MM.1S (cell line): ENCODE measurements at regions not wholly inside any gene's neighbourhood (a gene's known extent, or its start where the extent isn't known, plus 50 kb on each side); places are given as distances from the start of the nearest gene placed in this dataset.

Source experiments
- DNase-seq: peaks from one replicate; pipeline ENCODE4 v3.0.0-alpha.2; 2015
- H2AFZ ChIP-seq: fragments of 300-600 bp; sonication (generic); 2 replicates; pipeline ENCODE4 v1.6.0; 2016; ENCODE audit warnings: antibody characterized with exemption, low read length
- H3F3A ChIP-seq: fragments of 300-600 bp; sonication (generic); 2 replicates; pipeline ENCODE4 v1.6.1; 2016; ENCODE audit warnings: mild to moderate bottlenecking, antibody characterized with exemption, low read length, moderate library complexity, mixed read lengths; ENCODE audit not compliant: insufficient read depth
- H3K27ac ChIP-seq: fragments of 300-600 bp; sonication (generic); 2 replicates; pipeline ENCODE4 v1.5.1; 2016; ENCODE audit warnings: mild to moderate bottlenecking, low read length
- H3K27me3 ChIP-seq: fragments of 300-600 bp; sonication (generic); replicated peaks from 2 replicates; pipeline ENCODE4 v1.6.0; 2016; ENCODE audit warnings: low read length; ENCODE audit not compliant: insufficient read depth
- H3K36me3 ChIP-seq: fragments of 300-600 bp; sonication (generic); replicated peaks from 2 replicates; pipeline ENCODE4 v1.6.1; 2016; ENCODE audit warnings: mild to moderate bottlenecking, low read length, mixed read lengths; ENCODE audit not compliant: insufficient read depth
- H3K4me1 ChIP-seq: fragments of 300-600 bp; sonication (generic); 2 replicates; pipeline ENCODE4 v1.6.1; 2016; ENCODE audit warnings: low read length, mixed read lengths
- H3K4me2 ChIP-seq: fragments of 300-600 bp; sonication (generic); 2 replicates; pipeline ENCODE4 v1.6.0; 2016; ENCODE audit warnings: low read depth, low read length
- H3K4me3 ChIP-seq: fragments of 300-600 bp; sonication (generic); 2 replicates; pipeline ENCODE4 v1.5.1; 2016; ENCODE audit warnings: low read length, mixed read lengths
- H3K79me2 ChIP-seq: fragments of 300-600 bp; sonication (generic); 2 replicates; pipeline ENCODE4 v1.6.1; 2016; ENCODE audit warnings: mixed run types, low read length, mixed read lengths
- H3K9ac ChIP-seq: fragments of 300-600 bp; sonication (generic); 2 replicates; pipeline ENCODE4 v1.6.1; 2016; ENCODE audit warnings: low read length, mixed read lengths
- H3K9me2 ChIP-seq: fragments of 300-600 bp; sonication (generic); replicated peaks from 2 replicates; pipeline ENCODE4 v1.6.1; 2016; ENCODE audit warnings: mild to moderate bottlenecking, low read length, mixed read lengths; ENCODE audit not compliant: insufficient read depth
- H3K9me3 ChIP-seq: fragments of 300-600 bp; sonication (generic); replicated peaks from 2 replicates; pipeline ENCODE4 v1.6.1; 2016; ENCODE audit warnings: mild to moderate bottlenecking, low read length, mixed read lengths; ENCODE audit not compliant: insufficient read depth
- H4K20me1 ChIP-seq: fragments of 300-600 bp; sonication (generic); 2 replicates; pipeline ENCODE4 v1.6.1; 2016; ENCODE audit warnings: mild to moderate bottlenecking, low read length, moderate library complexity, mixed read lengths; ENCODE audit not compliant: insufficient read depth
- CTCF ChIP-seq: fragments of 300-600 bp; sonication (generic); IDR thresholded peaks from 2 replicates; pipeline ENCODE4 v1.5.1; 2016; ENCODE audit warnings: antibody characterized with exemption, low read length, mixed read lengths
- EZH2 ChIP-seq: fragments of 300-600 bp; sonication (generic); optimal IDR thresholded peaks from 2 replicates; pipeline ENCODE3; 2017; ENCODE audit warnings: low read depth, mild to moderate bottlenecking, antibody characterized with exemption, low read length, mixed read lengths
- EZH2phosphoT487 ChIP-seq: fragments of 300-600 bp; sonication (generic); IDR thresholded peaks from 2 replicates; pipeline ENCODE4 v1.6.1; 2018; ENCODE audit warnings: antibody characterized with exemption, low read length

- Histone ChIP-seq H3K9ac (no peak overlapping the region), H4K20me1 (no peaks in the 10 kb centered on the region), H3K36me3 (no peaks in the 10 kb centered on the region), H3K9me3 (no peaks in the 10 kb centered on the region), H3K27ac (no peak overlapping the region), H2AFZ (no peak overlapping the region), H3F3A (no peaks in the 10 kb centered on the region), H3K4me2 (no peak overlapping the region), H3K27me3 (no peaks in the 10 kb centered on the region), H3K9me2 (no peaks in the 10 kb centered on the region), H3K4me3 (no peak overlapping the region), H3K4me1 (no peaks in the 10 kb centered on the region), H3K79me2 (no peaks in the 10 kb centered on the region)
- DNase-seq, result no peak
- TF ChIP-seq EZH2, result no peak
- no peak for TF ChIP-seq EZH2phosphoT487
- no peak for TF ChIP-seq CTCF
Measured at GRCh38 chr14:43479596-43480195, 1027.4 kb downstream of the FSCB start.

- no peak for TF ChIP-seq CTCF
- no peak for TF ChIP-seq EZH2phosphoT487
- no peak for TF ChIP-seq EZH2
- Histone ChIP-seq H3K4me1 (no peaks in the 10 kb centered on the region), H3K9me3 (no peaks in the 10 kb centered on the region), H4K20me1 (no peaks in the 10 kb centered on the region), H3K4me2 (no peak overlapping the region), H3K27ac (no peak overlapping the region), H3K9ac (no peak overlapping the region), H3F3A (no peaks in the 10 kb centered on the region), H3K36me3 (no peaks in the 10 kb centered on the region), H3K9me2 (no peaks in the 10 kb centered on the region), H3K27me3 (no peaks in the 10 kb centered on the region), H2AFZ (no peak overlapping the region), H3K4me3 (no peak overlapping the region), H3K79me2 (no peaks in the 10 kb centered on the region)
- DNase-seq, result no peak
Measured at GRCh38 chr14:43476822-43477221, 1030.3 kb downstream of the FSCB start.

GRCh38 chr14:43475757-43476156 lies 1031.3 kb downstream of the FSCB start:
- Histone ChIP-seq H3K4me2 (no peak overlapping the region), H3K9ac (no peak overlapping the region), H4K20me1 (no peaks in the 10 kb centered on the region), H3K27ac (no peak overlapping the region), H3K9me3 (no peaks in the 10 kb centered on the region), H3K79me2 (no peaks in the 10 kb centered on the region), H3K4me1 (no peaks in the 10 kb centered on the region), H3K4me3 (no peak overlapping the region), H3K9me2 (no peaks in the 10 kb centered on the region), H2AFZ (no peak overlapping the region), H3F3A (no peaks in the 10 kb centered on the region), H3K36me3 (no peaks in the 10 kb centered on the region), H3K27me3 (no peaks in the 10 kb centered on the region)
- no peak for DNase-seq
- TF ChIP-seq EZH2 (no peak), CTCF (no peak), EZH2phosphoT487 (no peak)
